GM13976 (cell line): ENCODE measurements at regions not wholly inside any gene's neighbourhood (a gene's known extent, or its start where the extent isn't known, plus 50 kb on each side); places are given as distances from the start of the nearest gene placed in this dataset.

Source experiments
- DNase-seq: peaks from one replicate; pipeline ENCODE4 v3.0.0; 2012; ENCODE audit warnings: low spot score
- CTCF ChIP-seq: IDR thresholded peaks from 2 replicates; pipeline ENCODE4 v1.5.1; 2012; ENCODE audit warnings: borderline replicate concordance, mild to moderate bottlenecking; ENCODE audit not compliant: insufficient read depth; ENCODE audit errors: extremely low read depth, missing control alignments, control extremely low read depth
- in situ Hi-C: fragments of 300-500 bp; cut with MboI; formaldehyde crosslinking; loops from one replicate; pipeline ENCODE4 v1.12.0; 2022; ENCODE audit warnings: low sequenced_read_pairs, mixed read lengths, inconsistent platforms; ENCODE audit not compliant: unreplicated experiment

DNA sequence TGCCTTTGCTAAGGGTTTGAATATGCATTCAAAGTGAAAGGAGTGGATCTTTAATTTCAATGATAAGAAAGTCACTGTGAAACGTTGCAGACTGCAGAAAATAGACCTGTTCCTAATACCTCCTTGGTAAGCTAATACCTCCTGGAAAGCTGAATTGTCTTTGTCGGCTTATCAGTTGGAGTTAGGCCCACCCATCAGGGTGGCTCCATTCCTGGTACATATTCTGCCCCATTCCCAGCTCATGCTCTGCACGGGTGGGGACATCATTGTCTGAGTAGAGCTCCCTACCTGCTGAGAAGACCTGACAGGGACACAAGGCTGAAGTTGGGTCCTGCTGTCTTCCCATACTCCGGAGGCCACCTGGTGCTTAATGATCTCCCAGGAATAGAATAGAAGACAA lies 203.3 kb downstream of the EN1 start:
- in situ Hi-C loops = no loop called here
- TF ChIP-seq CTCF = no peak
- no peak for DNase-seq

GRCh38 chr2:118643294-118643693 lies 204.2 kb downstream of the EN1 start:
- in situ Hi-C loops = no loop called here
- no peak for TF ChIP-seq CTCF
- DNase-seq = no peak

DNA sequence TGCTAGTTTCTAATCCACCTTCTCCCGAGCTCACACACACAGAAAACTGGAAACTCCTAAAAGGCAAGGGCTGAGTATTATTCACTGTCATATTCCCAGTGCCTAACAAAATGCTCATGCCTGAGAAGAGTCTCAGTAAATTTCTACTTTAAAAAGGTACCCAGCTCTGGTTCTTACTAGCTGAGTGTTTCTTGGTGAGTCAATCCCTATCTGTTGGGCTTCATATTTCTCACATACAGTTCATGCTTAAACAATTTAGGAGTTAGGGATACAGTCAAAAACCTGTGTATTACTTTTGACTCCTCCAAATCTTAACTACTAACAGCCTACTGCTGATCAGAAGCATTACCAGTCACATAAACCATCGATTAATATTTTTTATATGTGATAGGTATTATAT lies 204.9 kb downstream of the EN1 start:
- no peak for TF ChIP-seq CTCF
- in situ Hi-C loops = no loop called here
- DNase-seq = no peak

DNA sequence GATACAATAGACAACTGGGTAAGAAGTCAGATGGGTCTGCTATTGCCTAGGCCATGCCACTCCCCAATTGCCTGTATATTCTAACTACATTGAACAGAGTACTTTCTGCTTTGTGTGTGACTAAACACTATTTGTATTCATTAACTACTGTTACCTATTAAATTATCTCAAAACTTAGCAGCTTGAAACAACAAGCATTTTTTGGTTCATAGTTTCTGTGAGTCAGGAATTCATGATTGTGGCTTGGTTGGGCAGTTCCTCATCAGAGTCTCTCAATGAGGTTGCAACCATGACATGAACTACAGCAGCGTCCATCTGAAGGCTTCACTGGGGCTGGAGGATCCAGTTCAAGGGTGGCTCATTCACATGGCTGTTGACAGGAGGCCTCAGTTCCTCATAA lies 205.7 kb downstream of the EN1 start:
- in situ Hi-C loops = no loop called here
- no peak for DNase-seq
- TF ChIP-seq CTCF = no peak

DNA sequence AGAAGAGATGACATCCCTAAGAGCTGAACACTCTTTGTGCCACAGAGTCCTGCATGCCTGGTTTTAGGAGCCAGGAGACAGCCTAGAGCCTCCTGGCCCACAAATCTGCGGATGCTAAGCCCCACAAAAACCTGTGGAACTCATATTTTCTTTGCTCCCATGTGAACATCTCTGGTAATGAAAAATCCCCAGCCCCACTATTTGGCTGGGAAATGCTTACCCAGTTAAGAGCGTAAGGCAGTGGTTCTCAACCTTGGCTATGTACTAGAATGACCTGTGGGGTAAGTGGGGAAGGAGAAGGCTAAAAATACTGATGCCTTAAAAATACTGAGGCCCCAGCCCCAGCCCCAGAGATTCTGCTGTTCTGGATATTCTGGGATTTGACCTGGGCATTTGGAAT lies 208.1 kb downstream of the EN1 start:
- in situ Hi-C loops = no loop called here
- no peak for TF ChIP-seq CTCF
- DNase-seq = no peak

DNA sequence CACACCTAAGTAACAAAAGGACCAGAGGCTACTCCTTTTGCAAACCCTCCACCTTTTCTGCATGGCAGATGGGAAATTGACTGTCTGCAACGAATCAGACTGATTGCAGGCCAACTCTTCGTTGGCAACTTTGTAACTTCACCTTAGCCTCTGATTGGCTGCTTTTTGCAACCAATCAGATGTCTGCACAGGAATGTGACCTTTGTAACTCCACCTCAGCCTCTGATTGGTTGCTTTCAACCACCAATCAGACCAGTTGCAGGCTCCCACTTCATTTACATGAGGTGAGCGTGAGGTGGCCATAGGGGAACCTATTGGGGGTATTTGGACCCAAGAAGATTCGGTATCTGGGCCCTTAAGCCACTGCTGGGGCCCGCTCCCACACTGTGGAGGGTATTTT lies 209.0 kb downstream of the EN1 start:
- no peak for DNase-seq
- no peak for TF ChIP-seq CTCF
- in situ Hi-C loops = no loop called here

GRCh38 chr2:118635891-118636290 lies 211.6 kb downstream of the EN1 start:
- no peak for TF ChIP-seq CTCF
- in situ Hi-C loops = no loop called here
- DNase-seq = no peak
